Psoas muscle (tissue), 7 donors: ENCODE measurements at regions not wholly inside any gene's neighbourhood (a gene's known extent, or its start where the extent isn't known, plus 50 kb on each side); places are given as distances from the start of the nearest gene placed in this dataset.

Experiments used
- ATAC-seq, 4 donors: fragments of 200-7000 bp; cut with Tn5 transposase; one replicate each; pipeline ENCODE4 v1.9.1; 2020; ENCODE audit warnings: moderate library complexity in 3 of 4, mild to moderate bottlenecking in 2 of 4
- DNase-seq, 2 donors: peaks; one replicate each; pipeline ENCODE4 v3.0.0-alpha.2; 2020
- H3K27ac ChIP-seq: fragments of 200-600 bp; one replicate; pipeline ENCODE4 v1.8.0; 2022
- H3K27me3 ChIP-seq, 3 donors: fragments of 200-600 bp in 1 of 3; one replicate each; pipeline versions ENCODE4 v1.6.1 to v1.8.0; 2013 to 2022; ENCODE audit warnings: low read length in 2 of 3, mild to moderate bottlenecking in 2 of 3, moderate library complexity in 1 of 3; ENCODE audit not compliant: insufficient read depth in 3 of 3
- H3K36me3 ChIP-seq, 2 donors: fragments of 200-600 bp in 1 of 2; one replicate each; pipeline versions ENCODE4 v1.6.1 to v1.8.0; 2013 to 2022; ENCODE audit warnings: low read depth in 1 of 2, mild to moderate bottlenecking in 1 of 2, moderate library complexity in 1 of 2; ENCODE audit not compliant: insufficient read depth in 1 of 2
- H3K4me1 ChIP-seq: fragments of 200-600 bp; one replicate; pipeline ENCODE4 v1.8.0; 2022
- H3K4me3 ChIP-seq: fragments of 200-600 bp; one replicate; pipeline ENCODE4 v1.8.0; 2022; ENCODE audit warnings: mild to moderate bottlenecking
- H3K9me3 ChIP-seq: fragments of 200-600 bp; one replicate; pipeline ENCODE4 v1.8.0; 2022
- whole genome bisulfite sequencing, 3 donors: extraction: QIAGEN DNeasy Blood & Tissue Kit; methylation state at CpG; one replicate each; pipeline versions ENCODE4 v1.1.6 to v1.1.7; 2013; 5-methylcytosine and 5-hydroxymethylcytosine counted together
- intact Hi-C, 2 donors: fragments of 100-400 bp; cut with DNase I; formaldehyde crosslinking; loops; one replicate each; pipeline versions ENCODE4 v1.11.0 to v1.14.2; 2022
- TF ChIP-seq, protein P1 (sequence below): fragments of 200-600 bp; IDR thresholded peaks from one replicate; pipeline ENCODE4 v1.8.0; 2022; ENCODE audit warnings: antibody characterized with exemption
- donor health status: healthy with polysubstance abuse.
- donor health status: DM: no; HTN: no; CAD: no; lungs with moderate emphysema.
- donor health status: Bipolar disorder and iron deficiency.
- donor health status: healthy.
- donor health status: DM: yes; HTN: yes; CAD: no.
- donor health status: DM: no; HTN: no; CAD: no.
- donor health status: DM: yes; HTN: yes; CAD: no.

DNA sequence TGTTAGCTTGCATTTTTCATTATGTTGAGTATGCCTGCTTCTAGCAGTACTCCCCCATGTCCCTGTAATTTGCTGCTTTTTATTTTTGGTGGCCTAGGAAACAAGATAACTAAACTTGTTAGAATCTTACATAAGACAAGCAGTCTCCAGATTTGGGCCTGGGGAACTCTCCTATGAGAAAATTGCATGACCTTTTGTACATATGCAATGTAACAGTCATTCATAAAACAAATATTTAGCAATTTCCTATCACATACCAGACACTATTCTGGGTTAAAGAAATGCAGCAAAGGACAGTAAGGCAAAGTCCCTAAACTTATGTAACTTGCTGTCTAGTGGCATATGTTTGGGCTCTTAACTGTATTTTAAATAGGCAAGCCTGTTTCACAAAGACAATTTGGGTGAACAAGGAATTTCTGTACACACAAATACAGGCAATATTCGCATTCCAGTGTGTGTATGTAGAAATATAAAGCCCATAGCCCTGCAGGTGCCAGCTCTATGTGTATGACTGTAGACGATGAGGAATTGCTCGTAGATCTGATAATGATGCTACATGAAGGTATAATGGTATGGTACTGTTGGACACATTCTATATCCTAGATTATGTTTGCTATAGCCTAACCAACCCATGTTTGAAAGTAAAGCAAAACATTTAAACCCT is 305.2 kb upstream of the CITED2 start:
- intact Hi-C loops, result no loop called here
- no peaks in the 10 kb centered on the region for H3K4me1 ChIP-seq
- TF ChIP-seq, protein P1, sequence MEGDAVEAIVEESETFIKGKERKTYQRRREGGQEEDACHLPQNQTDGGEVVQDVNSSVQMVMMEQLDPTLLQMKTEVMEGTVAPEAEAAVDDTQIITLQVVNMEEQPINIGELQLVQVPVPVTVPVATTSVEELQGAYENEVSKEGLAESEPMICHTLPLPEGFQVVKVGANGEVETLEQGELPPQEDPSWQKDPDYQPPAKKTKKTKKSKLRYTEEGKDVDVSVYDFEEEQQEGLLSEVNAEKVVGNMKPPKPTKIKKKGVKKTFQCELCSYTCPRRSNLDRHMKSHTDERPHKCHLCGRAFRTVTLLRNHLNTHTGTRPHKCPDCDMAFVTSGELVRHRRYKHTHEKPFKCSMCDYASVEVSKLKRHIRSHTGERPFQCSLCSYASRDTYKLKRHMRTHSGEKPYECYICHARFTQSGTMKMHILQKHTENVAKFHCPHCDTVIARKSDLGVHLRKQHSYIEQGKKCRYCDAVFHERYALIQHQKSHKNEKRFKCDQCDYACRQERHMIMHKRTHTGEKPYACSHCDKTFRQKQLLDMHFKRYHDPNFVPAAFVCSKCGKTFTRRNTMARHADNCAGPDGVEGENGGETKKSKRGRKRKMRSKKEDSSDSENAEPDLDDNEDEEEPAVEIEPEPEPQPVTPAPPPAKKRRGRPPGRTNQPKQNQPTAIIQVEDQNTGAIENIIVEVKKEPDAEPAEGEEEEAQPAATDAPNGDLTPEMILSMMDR, result no peak
- H3K36me3 ChIP-seq, result no peaks in the 10 kb centered on the region
- no peaks in the 10 kb centered on the region for H3K9me3 ChIP-seq
- no peaks in the 10 kb centered on the region for H3K27me3 ChIP-seq
- no peak overlapping the region for H3K27ac ChIP-seq
- no peak overlapping the region for H3K4me3 ChIP-seq
- 91 to 95% (median 92%) methylated on average over 3 of the region's 3 CpGs for WGBS, 3 donors
- ATAC-seq, result no peak
- DNase-seq, result no peak

DNA sequence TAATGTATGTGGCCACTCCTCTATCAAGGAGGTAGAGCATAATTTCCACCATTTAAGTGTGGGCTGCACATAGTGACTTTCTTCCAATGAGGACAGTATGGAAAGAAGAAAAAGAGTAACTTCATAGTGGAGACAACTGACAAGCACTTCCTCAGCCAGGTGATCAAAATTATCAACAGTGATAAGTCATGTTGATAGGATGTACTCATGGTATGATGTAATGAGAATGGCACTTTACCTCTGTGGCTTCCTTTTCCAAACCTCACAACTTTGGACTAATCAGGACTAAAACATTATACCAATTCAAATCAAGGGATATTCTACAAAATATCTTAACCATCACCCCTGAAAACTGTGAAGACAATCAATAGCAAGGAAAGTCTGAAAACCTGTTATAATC is 302.3 kb upstream of the CITED2 start:
- TF ChIP-seq, protein P1, result no peak
- H3K4me1 ChIP-seq, result no peaks in the 10 kb centered on the region
- no peak for ATAC-seq
- no peak overlapping the region for H3K27ac ChIP-seq
- no peaks in the 10 kb centered on the region for H3K36me3 ChIP-seq
- no peaks in the 10 kb centered on the region for H3K27me3 ChIP-seq
- no peak for DNase-seq
- intact Hi-C loops, result no loop called here
- H3K4me3 ChIP-seq, result no peak overlapping the region
- no peaks in the 10 kb centered on the region for H3K9me3 ChIP-seq

DNA sequence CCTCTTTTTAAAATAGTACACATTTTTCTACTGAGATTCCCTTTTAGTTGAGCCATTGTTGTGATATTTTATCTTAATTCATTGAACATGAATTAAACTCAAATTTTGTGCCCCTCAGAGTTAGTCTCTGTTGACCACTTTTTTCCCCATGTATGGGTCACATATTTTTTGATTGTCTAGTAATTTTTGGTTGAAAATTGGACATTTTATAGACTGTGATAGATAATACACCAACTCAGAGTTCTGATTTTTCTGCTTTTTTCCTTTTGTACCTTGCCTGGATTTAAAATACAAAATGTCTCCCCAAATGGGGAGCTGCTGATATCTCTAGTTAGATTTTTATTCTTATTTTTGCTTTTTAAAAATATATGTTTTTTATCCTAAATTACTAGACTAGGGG is 291.8 kb upstream of the CITED2 start:
- no peak overlapping the region for H3K4me3 ChIP-seq
- TF ChIP-seq, protein P1, result no peak
- intact Hi-C loops, result loop anchor here in 1 of 2 donors (10.0 kb wide), 1 partner anchor 61 kb away; no protein-coding TSS in a partner anchor

DNA sequence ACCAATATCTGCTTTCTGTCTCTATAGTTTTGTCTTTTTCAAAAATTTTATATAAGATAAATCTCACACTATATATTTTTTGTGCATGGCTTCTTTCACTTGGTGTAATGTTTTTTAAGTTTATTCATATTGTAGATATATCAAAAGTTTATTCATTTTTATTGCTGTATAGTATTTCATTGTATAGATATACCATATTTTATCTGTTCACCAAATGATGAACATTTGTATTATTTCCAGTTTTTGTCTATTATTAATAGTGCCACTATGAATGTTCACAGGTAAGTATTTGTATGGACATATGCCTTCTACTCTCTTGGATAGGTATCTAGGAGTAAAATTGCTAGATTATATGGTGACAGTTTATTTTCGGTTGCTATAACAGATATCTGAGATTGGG is 289.5 kb upstream of the CITED2 start:
- ATAC-seq (no peak), DNase-seq (no peak)
- Histone ChIP-seq H3K4me1 (no peaks in the 10 kb centered on the region), H3K27me3 (no peaks in the 10 kb centered on the region), H3K27ac (no peak overlapping the region), H3K36me3 (no peaks in the 10 kb centered on the region), H3K9me3 (no peaks in the 10 kb centered on the region), H3K4me3 (no peak overlapping the region)
- 95 to 100% (median 95%) methylated on average over 1 of the region's 1 CpG for WGBS, 3 donors
- intact Hi-C loops, result loop anchor here in 1 of 2 donors (10.0 kb wide), 1 partner anchor 59 kb away; no protein-coding TSS in a partner anchor
- TF ChIP-seq, protein P1, result no peak

More for the DNA sequence above, 291.8 kb upstream of the CITED2 start:
- no peaks in the 10 kb centered on the region for H3K27me3 ChIP-seq
- DNase-seq (no peak), ATAC-seq (no peak)
- no peaks in the 10 kb centered on the region for H3K4me1 ChIP-seq
- no peak overlapping the region for H3K27ac ChIP-seq
- no peaks in the 10 kb centered on the region for H3K36me3 ChIP-seq
- no peaks in the 10 kb centered on the region for H3K9me3 ChIP-seq

DNA sequence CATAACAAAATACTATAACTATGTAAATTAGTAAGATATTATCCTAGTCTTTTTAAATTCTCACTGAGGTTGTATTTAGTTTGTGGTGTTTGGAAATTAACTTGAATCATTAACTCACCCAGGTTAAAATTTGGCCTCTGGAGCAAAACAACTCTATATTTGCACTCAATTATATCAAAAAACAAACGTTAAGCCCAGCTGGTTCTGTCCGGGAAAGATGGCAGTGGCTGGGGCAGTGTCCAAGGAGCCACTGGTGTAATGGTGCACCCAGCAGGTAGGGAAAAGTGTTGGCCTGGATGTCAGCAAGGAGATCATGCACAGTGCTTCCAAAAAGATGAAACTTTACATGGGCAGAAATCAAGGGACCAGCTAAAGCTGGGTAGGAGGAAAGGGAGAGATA is 285.3 kb upstream of the CITED2 start:
- Histone ChIP-seq H3K36me3 (no peaks in the 10 kb centered on the region), H3K27ac (no peak overlapping the region), H3K27me3 (no peaks in the 10 kb centered on the region), H3K4me1 (no peaks in the 10 kb centered on the region), H3K9me3 (no peaks in the 10 kb centered on the region), H3K4me3 (no peak overlapping the region)
- WGBS, 3 donors, result 55 to 66% (median 62%) methylated on average over 2 of the region's 2 CpGs
- TF ChIP-seq, protein P1, result no peak
- ATAC-seq (no peak), DNase-seq (no peak)
- intact Hi-C loops, result loop anchor here in 1 of 2 donors (10.0 kb wide), 1 partner anchor 55 kb away; no protein-coding TSS in a partner anchor
